Suprapubic skin (tissue), 4 donors: ENCODE measurements at regions not wholly inside any gene's neighbourhood (a gene's known extent, or its start where the extent isn't known, plus 50 kb on each side); places are given as distances from the start of the nearest gene placed in this dataset.

ENCODE experiments used
- POLR2A ChIP-seq, 2 donors: fragments of 450-650 bp; IDR thresholded peaks; one replicate each; pipeline ENCODE4 v1.6.1; 2017; ENCODE audit warnings: antibody characterized with exemption in 2 of 2, mild to moderate bottlenecking in 2 of 2, moderate library complexity in 2 of 2
- POLR2AphosphoS5 ChIP-seq, 3 donors: sonication (generic); formaldehyde crosslinking; IDR thresholded peaks; one replicate each; pipeline ENCODE4 v1.6.1; 2017; ENCODE audit warnings: antibody characterized with exemption in 3 of 3
- TF ChIP-seq, protein P1 (sequence below), 2 donors: fragments of 200-600 bp in 1 of 2; fragments of 450-650 bp in 1 of 2; sonication (generic) in 1 of 2; IDR thresholded peaks; one replicate each; pipeline ENCODE4 v1.5.1; 2016 to 2019; ENCODE audit warnings: antibody characterized with exemption in 2 of 2, mild to moderate bottlenecking in 1 of 2, moderate library complexity in 1 of 2

- TF ChIP-seq, protein P1, sequence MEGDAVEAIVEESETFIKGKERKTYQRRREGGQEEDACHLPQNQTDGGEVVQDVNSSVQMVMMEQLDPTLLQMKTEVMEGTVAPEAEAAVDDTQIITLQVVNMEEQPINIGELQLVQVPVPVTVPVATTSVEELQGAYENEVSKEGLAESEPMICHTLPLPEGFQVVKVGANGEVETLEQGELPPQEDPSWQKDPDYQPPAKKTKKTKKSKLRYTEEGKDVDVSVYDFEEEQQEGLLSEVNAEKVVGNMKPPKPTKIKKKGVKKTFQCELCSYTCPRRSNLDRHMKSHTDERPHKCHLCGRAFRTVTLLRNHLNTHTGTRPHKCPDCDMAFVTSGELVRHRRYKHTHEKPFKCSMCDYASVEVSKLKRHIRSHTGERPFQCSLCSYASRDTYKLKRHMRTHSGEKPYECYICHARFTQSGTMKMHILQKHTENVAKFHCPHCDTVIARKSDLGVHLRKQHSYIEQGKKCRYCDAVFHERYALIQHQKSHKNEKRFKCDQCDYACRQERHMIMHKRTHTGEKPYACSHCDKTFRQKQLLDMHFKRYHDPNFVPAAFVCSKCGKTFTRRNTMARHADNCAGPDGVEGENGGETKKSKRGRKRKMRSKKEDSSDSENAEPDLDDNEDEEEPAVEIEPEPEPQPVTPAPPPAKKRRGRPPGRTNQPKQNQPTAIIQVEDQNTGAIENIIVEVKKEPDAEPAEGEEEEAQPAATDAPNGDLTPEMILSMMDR (IDR thresholded peaks at IDR 0.05): no peak
- TF ChIP-seq POLR2A (IDR thresholded peaks at IDR 0.05) (no peak), POLR2AphosphoS5 (IDR thresholded peaks at IDR 0.05) (no peak)
These were observed 126.1 kb downstream of the GAS1 start for GRCh38 chr9:86821006-86821845.
